ENCODE measurements at regions not wholly inside any gene's neighbourhood (a gene's known extent, or its start where the extent isn't known, plus 50 kb on each side); places are given as distances from the start of the nearest gene placed in this dataset.

DNA sequence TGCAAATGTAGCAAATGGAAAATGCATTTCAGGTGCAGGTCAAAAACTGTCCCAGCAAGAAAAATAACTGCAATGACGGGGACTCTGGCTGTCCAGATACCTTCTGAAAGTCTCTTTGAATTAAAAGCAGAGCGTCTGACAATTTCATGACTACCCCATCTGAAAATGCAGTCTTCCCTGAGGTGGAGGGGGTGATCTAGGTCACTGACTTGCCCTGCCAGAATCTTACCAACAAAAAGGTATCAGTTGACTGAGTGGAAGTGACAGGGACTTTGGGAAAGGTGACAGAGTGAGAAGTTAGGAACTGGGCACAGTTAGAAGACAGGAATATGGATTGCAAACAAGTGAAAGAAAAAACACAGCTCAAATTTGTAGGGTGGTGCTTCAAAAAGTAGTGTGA lies 402.2 kb downstream of the DHX35 start:
- Histone ChIP-seq H3K27me3 (no peaks in the 10 kb centered on the region), H3K4me1 (no peaks in the 10 kb centered on the region), H3K4me3 (no peak overlapping the region), H3K36me3 (replicated peaks in 1 of 2; ENCODE audit: insufficient read depth in 1 of 2, low read depth in 2 of 2) (no peaks in the 10 kb centered on the region), H3K9me3 (no peaks in the 10 kb centered on the region), H3K27ac (no peak overlapping the region)
- no peak for TF ChIP-seq POLR2A (IDR thresholded peaks at IDR 0.05)
- TF ChIP-seq, protein P1, sequence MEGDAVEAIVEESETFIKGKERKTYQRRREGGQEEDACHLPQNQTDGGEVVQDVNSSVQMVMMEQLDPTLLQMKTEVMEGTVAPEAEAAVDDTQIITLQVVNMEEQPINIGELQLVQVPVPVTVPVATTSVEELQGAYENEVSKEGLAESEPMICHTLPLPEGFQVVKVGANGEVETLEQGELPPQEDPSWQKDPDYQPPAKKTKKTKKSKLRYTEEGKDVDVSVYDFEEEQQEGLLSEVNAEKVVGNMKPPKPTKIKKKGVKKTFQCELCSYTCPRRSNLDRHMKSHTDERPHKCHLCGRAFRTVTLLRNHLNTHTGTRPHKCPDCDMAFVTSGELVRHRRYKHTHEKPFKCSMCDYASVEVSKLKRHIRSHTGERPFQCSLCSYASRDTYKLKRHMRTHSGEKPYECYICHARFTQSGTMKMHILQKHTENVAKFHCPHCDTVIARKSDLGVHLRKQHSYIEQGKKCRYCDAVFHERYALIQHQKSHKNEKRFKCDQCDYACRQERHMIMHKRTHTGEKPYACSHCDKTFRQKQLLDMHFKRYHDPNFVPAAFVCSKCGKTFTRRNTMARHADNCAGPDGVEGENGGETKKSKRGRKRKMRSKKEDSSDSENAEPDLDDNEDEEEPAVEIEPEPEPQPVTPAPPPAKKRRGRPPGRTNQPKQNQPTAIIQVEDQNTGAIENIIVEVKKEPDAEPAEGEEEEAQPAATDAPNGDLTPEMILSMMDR (IDR thresholded peaks at IDR 0.05) = no peak
- ATAC-seq (no peak), DNase-seq (no peak)
- WGBS, 2 donors = 42 to 64% methylated on average over 2 of the region's 2 CpGs
- intact Hi-C loops (cut with DNase I) = no loop called here

DNA sequence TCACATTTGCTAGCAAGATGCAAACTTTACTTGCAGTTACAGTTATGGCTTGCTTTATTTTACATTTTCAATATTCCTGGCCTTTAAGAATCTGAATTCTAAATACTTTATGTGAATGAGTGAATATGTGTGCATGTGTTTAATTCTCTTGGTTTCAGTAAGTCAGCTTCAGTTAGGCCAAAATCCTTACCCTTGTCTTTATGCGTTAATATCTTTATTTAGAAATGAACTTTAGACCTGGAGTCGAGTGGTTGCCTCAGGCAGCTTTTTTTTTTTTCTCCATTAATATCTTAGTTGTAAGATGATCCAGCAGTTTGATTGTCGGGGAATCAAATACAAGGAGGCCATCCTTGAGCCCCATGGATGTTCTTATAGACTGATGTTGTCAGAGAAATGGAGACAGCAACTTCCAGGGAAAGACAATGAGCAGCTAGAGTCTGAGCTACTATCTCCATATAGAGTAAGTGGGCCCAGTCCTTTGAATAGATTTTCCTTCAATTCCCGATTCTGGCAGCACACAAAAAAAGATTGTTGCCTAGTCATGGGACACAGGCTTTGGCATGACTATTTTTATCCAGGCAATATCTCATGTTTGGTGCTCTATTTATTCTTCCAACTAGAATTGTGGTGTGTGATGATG lies 398.0 kb downstream of the DHX35 start:
- TF ChIP-seq, protein P1 (IDR thresholded peaks at IDR 0.05) = no peak
- no peak for TF ChIP-seq POLR2A (IDR thresholded peaks at IDR 0.05)
- no peak for DNase-seq
- intact Hi-C loops (cut with DNase I) = no loop called here
- WGBS, 2 donors = 45 to 50% methylated on average over 4 of the region's 4 CpGs
- Histone ChIP-seq H3K9me3 (no peaks in the 10 kb centered on the region), H3K36me3 (replicated peaks in 1 of 2; ENCODE audit: insufficient read depth in 1 of 2, low read depth in 2 of 2) (no peaks in the 10 kb centered on the region), H3K4me3 (no peak overlapping the region), H3K4me1 (no peaks in the 10 kb centered on the region), H3K27ac (no peak overlapping the region), H3K27me3 (no peaks in the 10 kb centered on the region)
- no peak for ATAC-seq

DNA sequence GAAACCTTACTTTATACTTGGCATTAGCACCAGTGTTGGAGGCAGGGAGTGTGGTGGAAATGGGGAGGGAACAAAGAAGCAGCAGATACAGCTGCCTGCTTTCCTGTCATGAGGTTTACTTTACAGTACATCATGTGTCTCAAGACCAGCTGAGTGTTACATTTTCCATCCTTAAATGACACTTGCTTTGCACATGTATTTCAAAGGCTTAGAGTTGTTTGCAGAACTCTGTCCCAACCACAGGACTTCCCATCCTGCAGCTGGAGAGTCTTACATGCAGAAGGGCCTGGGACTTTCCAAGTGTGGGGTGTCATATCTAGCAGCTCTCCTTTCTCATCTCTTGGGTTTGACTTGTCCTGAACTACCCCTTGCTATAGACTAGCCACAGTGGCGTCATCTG lies 395.9 kb downstream of the DHX35 start:
- DNase-seq = peak in 1 of 4 donors; percentile 10
- no peaks in the 10 kb centered on the region for H3K27me3 ChIP-seq
- 56 to 88% methylated on average over 1 of the region's 1 CpG for WGBS, 2 donors
- intact Hi-C loops (cut with DNase I) = no loop called here
- H3K9me3 ChIP-seq = no peaks in the 10 kb centered on the region
- H3K4me3 ChIP-seq = no peak overlapping the region
- no peak overlapping the region for H3K27ac ChIP-seq
- ATAC-seq = no peak
- no peaks in the 10 kb centered on the region for H3K4me1 ChIP-seq
- TF ChIP-seq POLR2A (IDR thresholded peaks at IDR 0.05) = no peak
- TF ChIP-seq, protein P1 (IDR thresholded peaks at IDR 0.05) = no peak
- H3K36me3 ChIP-seq (replicated peaks in 1 of 2; ENCODE audit: insufficient read depth in 1 of 2, low read depth in 2 of 2) = no peaks in the 10 kb centered on the region

DNA sequence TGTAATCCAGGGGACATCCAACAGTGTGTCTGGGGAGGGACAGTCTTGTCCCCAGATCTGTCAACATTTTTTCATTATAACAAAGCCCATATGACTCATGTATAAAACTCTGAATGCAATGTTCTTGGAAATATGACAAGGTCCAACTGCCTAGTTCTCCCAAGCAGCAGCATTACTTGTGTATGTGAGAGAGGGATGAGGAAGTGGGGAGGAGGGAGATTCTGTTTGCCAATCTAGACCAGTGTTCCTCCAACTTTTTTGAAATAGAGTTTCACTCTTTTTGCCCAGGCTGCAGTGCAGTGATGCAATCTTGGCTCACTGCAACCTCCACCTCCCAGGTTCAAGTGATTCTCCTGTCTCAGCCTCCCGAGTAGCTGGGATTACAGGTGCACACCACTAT lies 394.8 kb downstream of the DHX35 start:
- H3K27ac ChIP-seq = no peak overlapping the region
- WGBS, 2 donors = 62 to 71% methylated on average over 1 of the region's 1 CpG
- TF ChIP-seq, protein P1 (IDR thresholded peaks at IDR 0.05) = no peak
- no peak for TF ChIP-seq POLR2A (IDR thresholded peaks at IDR 0.05)
- H3K4me3 ChIP-seq = no peak overlapping the region
- no peaks in the 10 kb centered on the region for H3K27me3 ChIP-seq
- no peaks in the 10 kb centered on the region for H3K4me1 ChIP-seq
- H3K9me3 ChIP-seq = no peaks in the 10 kb centered on the region
- H3K36me3 ChIP-seq (replicated peaks in 1 of 2; ENCODE audit: insufficient read depth in 1 of 2, low read depth in 2 of 2) = no peaks in the 10 kb centered on the region
- ATAC-seq (no peak), DNase-seq (peak in 1 of 4 donors; percentile 6)
- intact Hi-C loops (cut with DNase I) = no loop called here

DNA sequence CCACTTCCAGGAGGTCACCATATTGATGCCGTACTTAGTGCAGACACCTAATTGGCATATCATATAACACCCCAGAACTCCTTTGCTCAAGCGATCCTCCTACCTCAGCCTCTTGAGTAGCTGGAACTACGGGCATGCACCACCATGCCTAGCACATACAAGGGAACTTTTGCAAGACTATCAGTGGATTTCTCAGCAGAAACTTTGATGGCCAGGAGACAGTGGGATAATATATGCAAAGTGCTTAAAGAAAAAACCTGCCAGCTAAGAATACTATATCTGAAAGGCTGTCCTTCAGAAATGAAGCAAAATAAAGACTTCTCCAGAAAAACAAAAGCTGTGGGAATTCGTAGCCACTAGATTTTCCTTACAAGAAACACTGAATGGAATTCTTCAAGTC lies 387.1 kb downstream of the DHX35 start:
- H3K4me3 ChIP-seq = no peak overlapping the region
- DNase-seq (no peak), ATAC-seq (no peak)
- no peak for TF ChIP-seq POLR2A (IDR thresholded peaks at IDR 0.05)
- TF ChIP-seq, protein P1 (IDR thresholded peaks at IDR 0.05) = no peak
- peaks cover 0 to 18% (median 0%) of the 10 kb centered on the region in 3 donors for H3K9me3 ChIP-seq
- intact Hi-C loops (cut with DNase I) = no loop called here
- 64 to 77% methylated on average over 4 of the region's 4 CpGs for WGBS, 2 donors
- no peaks in the 10 kb centered on the region for H3K27me3 ChIP-seq
- no peak overlapping the region for H3K27ac ChIP-seq
- H3K36me3 ChIP-seq (replicated peaks in 1 of 2; ENCODE audit: insufficient read depth in 1 of 2, low read depth in 2 of 2) = no peaks in the 10 kb centered on the region
- no peaks in the 10 kb centered on the region for H3K4me1 ChIP-seq

Measured in body of pancreas (tissue), 4 donors.